ENCODE measurements at regions not wholly inside any gene's neighbourhood (a gene's known extent, or its start where the extent isn't known, plus 50 kb on each side); places are given as distances from the start of the nearest gene placed in this dataset.

- no peak for DNase-seq (ENCODE audit: low read depth in 4 of 4, low spot score in 3 of 4)
Measured at GRCh38 chr21:28550057-28550825, 442.4 kb downstream of the LTN1 start.

GRCh38 chr21:28548291-28548690 lies 444.4 kb downstream of the LTN1 start:
- DNase-seq (ENCODE audit: low read depth in 4 of 4, low spot score in 3 of 4), result no peak

GRCh38 chr21:28547766-28548165 lies 444.9 kb downstream of the LTN1 start:
- no peak for DNase-seq (ENCODE audit: low read depth in 4 of 4, low spot score in 3 of 4)

DNA sequence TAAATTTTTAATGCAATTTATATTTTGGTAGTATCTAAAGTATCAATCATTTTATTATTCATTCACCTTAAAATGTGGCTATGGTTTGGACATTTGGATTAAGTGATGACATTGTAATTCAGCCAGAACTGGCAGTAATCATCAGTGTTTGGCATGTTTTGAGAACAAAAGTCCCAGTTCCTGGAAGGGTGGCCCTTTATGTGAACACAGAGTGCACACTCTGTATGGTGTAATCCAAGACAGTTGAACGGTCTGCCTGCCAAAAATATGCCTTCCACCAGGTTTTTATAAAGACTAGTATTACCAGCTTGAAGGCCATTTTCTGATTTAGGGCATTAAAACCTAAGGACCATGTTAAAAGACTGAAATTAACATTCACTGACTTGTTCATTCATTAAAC lies 448.7 kb downstream of the LTN1 start:
- DNase-seq (ENCODE audit: low read depth in 4 of 4, low spot score in 3 of 4), result no peak

DNA sequence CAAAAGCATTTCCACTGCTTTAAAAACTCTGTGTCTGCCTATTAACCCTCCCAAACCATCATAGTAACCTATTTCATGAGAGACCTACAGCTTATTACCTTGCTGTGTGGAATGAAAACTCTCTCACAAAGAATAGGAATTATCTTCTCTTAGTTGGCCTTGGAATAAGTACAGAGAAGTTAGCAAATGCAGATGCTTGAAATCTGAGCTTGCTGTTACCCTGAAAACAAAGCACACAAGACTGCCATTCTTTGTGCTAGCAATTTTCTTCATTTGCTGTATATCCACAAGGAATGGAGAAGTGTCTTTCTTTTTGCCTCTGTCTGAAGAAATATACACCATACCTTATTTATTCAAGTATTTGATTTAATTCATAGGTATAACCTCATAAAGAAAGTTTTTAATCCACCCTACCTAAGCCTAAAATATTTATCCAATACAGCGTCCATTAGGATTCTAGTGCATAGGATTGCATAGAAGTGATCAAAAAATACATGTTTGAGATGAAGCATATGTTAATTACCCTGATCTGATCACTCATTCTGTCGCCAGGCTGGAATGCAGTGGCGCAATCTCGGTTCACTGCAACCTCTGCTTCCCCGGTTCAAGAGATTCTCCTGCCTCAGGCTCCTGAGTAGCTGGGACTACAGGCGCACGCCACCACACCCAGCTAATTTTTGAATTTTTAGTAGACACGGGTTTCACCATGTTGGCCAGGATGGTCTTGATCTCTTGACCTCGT lies 451.1 kb downstream of the LTN1 start:
- DNase-seq (ENCODE audit: low read depth in 4 of 4, low spot score in 3 of 4), result no peak

DNA sequence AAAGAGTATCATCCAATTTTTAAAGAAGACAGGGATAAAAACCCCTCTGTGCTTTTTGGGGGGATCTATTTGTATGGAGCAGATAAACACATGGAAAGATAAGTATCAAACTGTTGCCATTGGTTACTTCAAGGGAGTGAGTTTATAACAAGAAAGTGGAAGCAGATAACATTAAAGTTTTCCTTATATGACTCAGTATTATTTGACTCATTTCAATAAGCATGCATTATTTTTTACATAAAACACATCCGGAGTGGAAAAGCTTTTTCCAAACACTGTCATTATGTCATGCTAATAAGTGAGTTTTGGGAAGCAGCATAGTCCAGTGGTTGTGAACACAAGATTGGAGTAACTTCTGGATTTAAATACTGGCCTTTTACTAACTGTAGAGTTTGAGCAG lies 452.2 kb downstream of the LTN1 start:
- DNase-seq (ENCODE audit: low read depth in 4 of 4, low spot score in 3 of 4), result no peak

- DNase-seq (ENCODE audit: low read depth in 4 of 4, low spot score in 3 of 4), result no peak
Measured at GRCh38 chr21:28539623-28539988, 453.1 kb downstream of the LTN1 start.

GRCh38 chr21:28538987-28539622 lies 453.6 kb downstream of the LTN1 start:
- DNase-seq (ENCODE audit: low read depth in 4 of 4, low spot score in 3 of 4), result no peak

DNA sequence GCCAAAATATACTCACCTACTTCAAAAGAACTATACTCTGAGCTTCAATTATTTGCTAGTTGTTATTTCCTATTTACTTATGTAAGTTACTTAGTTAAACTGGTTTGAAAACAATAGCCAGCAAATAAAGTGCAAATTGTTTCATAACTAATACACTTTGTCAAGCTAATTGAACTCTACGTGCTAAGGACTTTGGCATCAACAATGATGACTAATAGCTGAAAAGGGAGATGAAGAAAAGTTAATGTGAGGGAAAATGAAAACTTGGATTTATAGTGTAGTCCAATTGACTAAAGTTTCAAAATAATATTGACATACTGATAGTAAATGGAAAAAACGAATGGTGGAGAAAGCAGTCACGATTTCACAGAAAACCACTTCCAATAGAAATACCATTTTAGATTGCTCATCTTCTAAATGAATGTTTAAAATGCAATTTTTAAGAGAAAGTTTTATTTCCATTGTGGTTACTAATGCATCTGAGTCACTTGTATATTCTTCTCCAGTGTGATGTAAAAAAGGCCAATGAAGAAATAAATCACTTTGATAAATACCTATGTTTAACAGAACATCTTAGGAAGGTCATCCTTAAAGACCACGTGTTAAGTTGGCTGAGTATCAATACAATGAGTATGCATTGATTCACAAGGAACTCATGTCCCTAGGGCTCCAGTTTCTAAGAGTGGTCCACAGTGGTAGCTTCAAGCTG lies 455.2 kb downstream of the LTN1 start:
- no peak for DNase-seq (ENCODE audit: low read depth in 4 of 4, low spot score in 3 of 4)

GRCh38 chr21:28532446-28532845 lies 460.2 kb downstream of the LTN1 start:
- DNase-seq (ENCODE audit: low read depth in 4 of 4, low spot score in 3 of 4), result no peak

- DNase-seq (ENCODE audit: low read depth in 4 of 4, low spot score in 3 of 4), result no peak
Measured at GRCh38 chr21:28523367-28523766, 469.3 kb downstream of the LTN1 start.

DNA sequence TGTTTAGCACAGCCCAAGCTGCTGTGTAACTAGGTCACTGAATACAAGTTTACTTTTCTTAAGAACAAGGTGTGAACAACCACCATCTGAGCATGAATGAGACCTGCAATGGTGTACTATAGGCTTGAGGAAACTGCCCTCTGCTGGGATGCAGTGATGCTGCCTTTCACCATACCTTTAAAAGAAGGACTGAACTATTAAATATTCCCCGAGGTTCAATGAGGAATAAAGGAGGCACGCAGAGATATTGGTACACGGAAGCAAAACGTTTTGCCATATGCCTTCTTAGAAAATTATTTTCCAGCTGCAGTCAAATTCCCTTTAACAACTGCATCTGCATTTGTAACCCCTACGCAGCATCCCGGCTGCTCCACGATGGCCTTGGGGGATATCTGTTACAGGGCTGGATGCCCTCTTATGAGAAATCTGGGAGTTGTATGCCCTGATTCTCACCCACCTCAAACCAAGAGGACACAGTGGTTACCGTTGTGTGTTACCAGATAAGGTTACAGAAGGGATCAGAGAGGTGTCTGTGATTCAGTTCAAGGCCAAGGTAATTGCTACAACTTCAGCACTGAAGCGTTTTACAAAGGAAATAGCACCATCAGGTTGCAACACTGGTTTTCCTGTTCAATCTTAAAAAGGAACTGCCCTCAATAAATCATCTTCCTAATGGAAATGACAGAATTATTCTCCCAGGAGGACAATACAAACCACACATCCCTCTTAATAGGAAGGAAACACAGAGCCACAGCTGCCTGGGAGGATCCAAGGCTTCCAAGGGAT lies 470.5 kb downstream of the LTN1 start:
- peak in 2 of 4 donors; percentile 18 to 29 for DNase-seq (ENCODE audit: low read depth in 4 of 4, low spot score in 3 of 4)

DNA sequence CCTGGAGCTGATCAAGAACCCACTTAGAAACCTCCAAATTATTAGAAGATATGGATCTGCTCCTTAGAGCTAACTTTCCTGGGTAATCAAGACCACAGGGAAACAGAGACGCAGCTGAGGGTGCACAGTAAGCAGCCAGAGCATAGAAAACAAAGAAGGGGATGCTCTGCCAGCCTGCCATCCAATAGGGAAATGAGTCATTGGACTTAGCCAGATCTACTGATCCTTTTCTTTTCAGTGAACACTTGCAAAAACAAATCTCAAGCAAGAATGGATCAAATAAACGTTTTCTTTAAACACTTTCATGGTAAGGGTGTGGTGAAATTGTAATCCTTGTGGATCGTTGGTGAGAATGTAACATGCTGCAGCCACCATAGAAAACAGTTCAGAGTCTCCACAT lies 474.0 kb downstream of the LTN1 start:
- DNase-seq (ENCODE audit: low read depth in 4 of 4, low spot score in 3 of 4), result no peak

GRCh38 chr21:28516991-28517592 lies 475.6 kb downstream of the LTN1 start:
- peak in 3 of 4 donors; percentile 23 to 48 (median 28) for DNase-seq (ENCODE audit: low read depth in 4 of 4, low spot score in 3 of 4)

GRCh38 chr21:28516021-28516420 lies 476.7 kb downstream of the LTN1 start:
- no peak for DNase-seq (ENCODE audit: low read depth in 4 of 4, low spot score in 3 of 4)

DNA sequence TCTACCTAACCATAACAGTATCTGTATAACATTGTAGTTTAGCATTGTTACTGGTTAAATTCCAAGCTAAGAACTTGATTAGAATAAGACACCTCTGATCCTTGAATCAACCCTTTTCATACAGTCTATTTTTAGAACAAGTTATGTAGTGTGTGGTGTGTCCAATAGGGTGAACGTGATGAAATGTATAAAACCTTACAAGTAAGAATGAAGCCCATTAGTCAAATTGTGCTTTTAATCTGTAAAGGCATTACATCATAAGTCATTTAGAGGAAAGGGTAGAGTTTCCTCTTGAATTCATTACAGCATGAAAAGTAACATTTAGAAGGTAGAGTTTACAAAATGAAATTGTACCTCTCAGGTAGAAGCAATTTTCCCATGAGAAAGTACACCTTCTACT lies 479.2 kb downstream of the LTN1 start:
- DNase-seq (ENCODE audit: low read depth in 4 of 4, low spot score in 3 of 4), result no peak

DNA sequence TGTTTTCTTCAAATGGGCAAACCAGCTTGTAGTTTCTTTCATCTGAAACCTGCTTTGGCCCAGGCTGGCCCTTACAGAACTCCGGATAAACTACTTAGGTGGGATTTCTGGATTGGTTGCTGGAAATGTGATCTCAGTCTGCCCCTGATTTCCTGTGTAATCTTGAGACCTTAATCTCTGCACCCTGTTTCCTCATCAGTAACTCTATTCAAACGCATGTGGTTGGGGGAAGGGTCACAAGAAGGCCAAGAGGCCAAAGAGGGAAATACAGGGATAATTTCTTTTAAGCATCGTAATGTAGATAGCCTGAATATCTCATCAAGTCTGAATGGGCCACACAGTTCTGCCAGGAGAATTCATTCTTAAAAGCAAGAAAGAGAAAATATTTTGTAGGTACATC lies 483.6 kb downstream of the LTN1 start:
- no peak for DNase-seq (ENCODE audit: low read depth in 4 of 4, low spot score in 3 of 4)

- DNase-seq (ENCODE audit: low read depth in 4 of 4, low spot score in 3 of 4), result no peak
Measured at GRCh38 chr21:28508126-28508525, 484.6 kb downstream of the LTN1 start.

- DNase-seq (ENCODE audit: low read depth in 4 of 4, low spot score in 3 of 4), result no peak
Measured at GRCh38 chr21:28496517-28496916, 496.2 kb downstream of the LTN1 start.

- no peak for DNase-seq (ENCODE audit: low read depth in 4 of 4, low spot score in 3 of 4)
Measured at GRCh38 chr21:28492127-28492526, 500.6 kb downstream of the LTN1 start.
